DND-41 (cell line): ENCODE measurements at regions not wholly inside any gene's neighbourhood (a gene's known extent, or its start where the extent isn't known, plus 50 kb on each side); places are given as distances from the start of the nearest gene placed in this dataset.

Experiments
- ATAC-seq: fragments of 200-7000 bp; cut with Tn5 transposase; 3 replicates; pipeline ENCODE4 v1.9.1; 2021; ENCODE audit warnings: low read depth; ENCODE audit not compliant: insufficient read depth
- DNase-seq: peaks from one replicate; pipeline ENCODE4 v3.0.0-alpha.2; 2020
- H2AFZ ChIP-seq: 2 replicates; pipeline ENCODE4 v1.6.0; 2012; ENCODE audit warnings: low read depth, low read length
- H3K27ac ChIP-seq: 2 replicates; pipeline ENCODE4 v1.5.1; 2012; ENCODE audit warnings: low read length, inconsistent platforms
- H3K27me3 ChIP-seq: fragments of 200-600 bp; sonication (generic); 2 replicates; pipeline ENCODE4 v1.6.0; 2012; ENCODE audit warnings: low read length, mild to moderate bottlenecking, inconsistent platforms; ENCODE audit not compliant: insufficient read depth, poor library complexity
- H3K36me3 ChIP-seq: 2 replicates; pipeline ENCODE4 v1.5.1; 2012; ENCODE audit warnings: low read length, inconsistent platforms; ENCODE audit not compliant: insufficient read depth
- H3K4me1 ChIP-seq: 2 replicates; pipeline ENCODE4 v1.5.1; 2012; ENCODE audit warnings: mild to moderate bottlenecking, low read length; ENCODE audit not compliant: insufficient read depth
- H3K4me2 ChIP-seq: 2 replicates; pipeline ENCODE4 v1.6.0; 2012; ENCODE audit warnings: mild to moderate bottlenecking, moderate library complexity, low read length, inconsistent platforms; ENCODE audit not compliant: insufficient read depth
- H3K4me3 ChIP-seq, 2 experiments: fragments of 200-600 bp in 1 of 2; shearing (Covaris generic) in 1 of 2; 2 replicates each; pipeline ENCODE4 v1.5.1; 2012 to 2016; ENCODE audit warnings: inconsistent platforms in 2 of 2, low read length in 2 of 2, mild to moderate bottlenecking in 2 of 2, low read depth in 1 of 2, moderate library complexity in 1 of 2
- H3K79me2 ChIP-seq: 2 replicates; pipeline ENCODE4 v1.6.0; 2012; ENCODE audit warnings: low read length, inconsistent platforms; ENCODE audit not compliant: insufficient read depth
- H3K9ac ChIP-seq: 2 replicates; pipeline ENCODE4 v1.6.0; 2012; ENCODE audit warnings: low read depth, mild to moderate bottlenecking, inconsistent platforms, low read length, moderate library complexity
- H3K9me3 ChIP-seq: 2 replicates; pipeline ENCODE4 v1.5.1; 2012; ENCODE audit warnings: low read length, moderate library complexity, mild to moderate bottlenecking, inconsistent platforms; ENCODE audit not compliant: insufficient read depth, severe bottlenecking
- H4K20me1 ChIP-seq: 2 replicates; pipeline ENCODE4 v1.6.0; 2012; ENCODE audit warnings: low read length; ENCODE audit not compliant: insufficient read depth
- CTCF ChIP-seq: IDR thresholded peaks from 2 replicates; pipeline ENCODE4 v1.5.1; 2012; ENCODE audit warnings: borderline replicate concordance, low read length, moderate library complexity, mild to moderate bottlenecking; ENCODE audit not compliant: poor library complexity, severe bottlenecking; ENCODE audit errors: extremely low read depth
- EZH2 ChIP-seq: IDR thresholded peaks from 3 replicates; pipeline ENCODE4 v1.6.1; 2012; ENCODE audit warnings: borderline replicate concordance, low read depth, mild to moderate bottlenecking, moderate library complexity, low read length, inconsistent platforms; ENCODE audit not compliant: severe bottlenecking

- no peak overlapping the region for H3K4me2 ChIP-seq
- DNase-seq: no peak
Observed at GRCh38 chr13:22703601-22704209, 477.1 kb upstream of the SGCG start.

GRCh38 chr13:22707946-22708345, 472.8 kb upstream of the SGCG start:
- Histone ChIP-seq H3K4me3 (no peak overlapping the region), H3K4me2 (no peak overlapping the region), H3K9me3 (no peaks in the 10 kb centered on the region), H3K79me2 (no peaks in the 10 kb centered on the region), H3K36me3 (no peaks in the 10 kb centered on the region), H4K20me1 (no peaks in the 10 kb centered on the region), H3K27ac (no peak overlapping the region), H3K4me1 (no peaks in the 10 kb centered on the region), H3K9ac (no peak overlapping the region), H2AFZ (no peak overlapping the region), H3K27me3 (no peaks in the 10 kb centered on the region)
- DNase-seq (no peak), ATAC-seq (no peak)
- TF ChIP-seq CTCF (no peak), EZH2 (no peak)

More at GRCh38 chr13:22703601-22704209, 477.1 kb upstream of the SGCG start:
- Histone ChIP-seq H3K79me2 (no peaks in the 10 kb centered on the region), H3K27me3 (no peaks in the 10 kb centered on the region), H3K27ac (no peak overlapping the region), H3K9ac (no peak overlapping the region), H4K20me1 (no peaks in the 10 kb centered on the region), H3K4me3 (no peak overlapping the region), H3K36me3 (no peaks in the 10 kb centered on the region), H3K9me3 (no peaks in the 10 kb centered on the region), H2AFZ (no peak overlapping the region), H3K4me1 (no peaks in the 10 kb centered on the region)
- TF ChIP-seq CTCF (no peak), EZH2 (no peak)
- ATAC-seq: no peak

- Histone ChIP-seq H3K9me3 (no peaks in the 10 kb centered on the region), H3K4me1 (no peaks in the 10 kb centered on the region), H3K27me3 (no peaks in the 10 kb centered on the region), H4K20me1 (no peaks in the 10 kb centered on the region), H3K4me2 (no peak overlapping the region), H3K36me3 (no peaks in the 10 kb centered on the region), H3K27ac (no peak overlapping the region), H3K4me3 (no peak overlapping the region), H3K79me2 (no peaks in the 10 kb centered on the region), H3K9ac (no peak overlapping the region), H2AFZ (no peak overlapping the region)
- TF ChIP-seq CTCF (no peak), EZH2 (no peak)
- no peak for DNase-seq
- no peak for ATAC-seq
Observed at GRCh38 chr13:22717036-22717435, 463.7 kb upstream of the SGCG start.
